Hepatocyte (in vitro differentiated cells): ENCODE measurements at regions not wholly inside any gene's neighbourhood (a gene's known extent, or its start where the extent isn't known, plus 50 kb on each side); places are given as distances from the start of the nearest gene placed in this dataset.

Experiments used
- DNase-seq: peaks from one replicate; pipeline ENCODE4 v3.0.0-alpha.2; 2016; ENCODE audit warnings: low spot score
- H2AFZ ChIP-seq: fragments of 200-600 bp; sonication (generic); 2 replicates; pipeline ENCODE4 v1.6.0; 2016; ENCODE audit warnings: antibody characterized with exemption, mild to moderate bottlenecking
- H3K27ac ChIP-seq: fragments of 200-600 bp; sonication (generic); 2 replicates; pipeline ENCODE4 v1.5.1; 2016; ENCODE audit warnings: mild to moderate bottlenecking
- H3K27me3 ChIP-seq: fragments of 200-600 bp; sonication (generic); 2 replicates; pipeline ENCODE4 v1.6.1; 2016
- H3K36me3 ChIP-seq: fragments of 200-600 bp; sonication (generic); replicated peaks from 2 replicates; pipeline ENCODE4 v1.5.1; 2016; ENCODE audit warnings: low read depth; ENCODE audit not compliant: insufficient read depth
- H3K4me1 ChIP-seq: fragments of 200-600 bp; sonication (generic); 2 replicates; pipeline ENCODE4 v1.5.1; 2016; ENCODE audit warnings: mild to moderate bottlenecking, moderate library complexity; ENCODE audit not compliant: insufficient read depth
- H3K4me2 ChIP-seq: fragments of 200-600 bp; sonication (generic); 2 replicates; pipeline ENCODE4 v1.6.0; 2016
- H3K4me3 ChIP-seq: fragments of 200-600 bp; sonication (generic); 2 replicates; pipeline ENCODE4 v1.5.1; 2016; ENCODE audit warnings: mild to moderate bottlenecking
- H3K79me2 ChIP-seq: fragments of 200-600 bp; sonication (generic); 2 replicates; pipeline ENCODE4 v1.6.0; 2017; ENCODE audit warnings: mild to moderate bottlenecking
- H3K9me2 ChIP-seq: fragments of 200-600 bp; sonication (generic); replicated peaks from 2 replicates; pipeline ENCODE4 v1.6.0; 2017; ENCODE audit warnings: mild to moderate bottlenecking; ENCODE audit not compliant: insufficient read depth
- H3K9me3 ChIP-seq: fragments of 200-600 bp; sonication (generic); 2 replicates; pipeline ENCODE4 v1.5.1; 2016; ENCODE audit warnings: low read depth, mild to moderate bottlenecking
- H4K20me1 ChIP-seq: fragments of 200-600 bp; sonication (generic); 2 replicates; pipeline ENCODE4 v1.6.0; 2016; ENCODE audit warnings: mild to moderate bottlenecking; ENCODE audit not compliant: insufficient read depth, poor library complexity, severe bottlenecking
- EZH2 ChIP-seq: fragments of 200-600 bp; sonication (generic); IDR thresholded peaks from 2 replicates; pipeline ENCODE4 v1.6.1; 2016; ENCODE audit warnings: antibody characterized with exemption, mild to moderate bottlenecking, borderline replicate concordance
- EZH2phosphoT487 ChIP-seq: fragments of 200-600 bp; sonication (generic); IDR thresholded peaks from one replicate; pipeline ENCODE4 v1.6.1; 2018; ENCODE audit warnings: antibody characterized with exemption, mild to moderate bottlenecking, low read depth, moderate library complexity; ENCODE audit not compliant: unreplicated experiment, severe bottlenecking
- WGBS: methylation state at CpG from one replicate; pipeline ENCODE4 v1.1.6; 2016; ENCODE audit warnings: low lambda C conversion rate; ENCODE audit errors: missing lambda C conversion rate; 5-methylcytosine and 5-hydroxymethylcytosine counted together
- TF ChIP-seq, protein P1 (sequence below): fragments of 200-600 bp; sonication (generic); IDR thresholded peaks from 2 replicates; pipeline ENCODE4 v1.5.1; 2016; ENCODE audit warnings: antibody characterized with exemption, mild to moderate bottlenecking; ENCODE audit not compliant: poor library complexity

DNA sequence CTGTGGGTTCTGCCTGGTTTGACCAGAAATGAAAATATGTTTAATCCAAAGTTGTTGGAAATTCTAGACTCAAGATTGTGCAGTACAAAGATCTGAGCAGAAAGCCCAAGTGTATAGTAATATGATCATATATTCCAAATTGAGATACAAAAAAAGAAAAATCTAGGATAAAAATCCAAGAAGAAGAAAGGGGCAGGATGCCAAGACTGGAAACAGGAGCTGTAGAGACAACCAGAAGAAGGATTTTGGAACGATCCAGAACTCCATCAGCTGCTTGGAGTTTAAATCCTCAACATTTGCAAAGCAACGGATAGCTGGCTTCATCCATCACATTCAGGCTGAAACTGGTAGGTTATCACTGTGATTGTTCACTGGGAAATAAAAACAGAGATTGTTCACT lies 333.6 kb upstream of the UBE2E3 start:
- H3K36me3 ChIP-seq, result no peaks in the 10 kb centered on the region
- DNase-seq, result no peak
- no peaks in the 10 kb centered on the region for H3K9me3 ChIP-seq
- 89% methylated on average over 2 of the region's 2 CpGs for WGBS
- H3K79me2 ChIP-seq, result no peaks in the 10 kb centered on the region
- no peaks in the 10 kb centered on the region for H3K27me3 ChIP-seq
- H3K27ac ChIP-seq, result no peak overlapping the region
- no peak overlapping the region for H3K4me3 ChIP-seq
- no peaks in the 10 kb centered on the region for H3K4me1 ChIP-seq
- no peak overlapping the region for H2AFZ ChIP-seq
- H4K20me1 ChIP-seq, result no peaks in the 10 kb centered on the region
- no peak overlapping the region for H3K4me2 ChIP-seq
- TF ChIP-seq EZH2phosphoT487, result no peak
- no peak for TF ChIP-seq EZH2
- TF ChIP-seq, protein P1, sequence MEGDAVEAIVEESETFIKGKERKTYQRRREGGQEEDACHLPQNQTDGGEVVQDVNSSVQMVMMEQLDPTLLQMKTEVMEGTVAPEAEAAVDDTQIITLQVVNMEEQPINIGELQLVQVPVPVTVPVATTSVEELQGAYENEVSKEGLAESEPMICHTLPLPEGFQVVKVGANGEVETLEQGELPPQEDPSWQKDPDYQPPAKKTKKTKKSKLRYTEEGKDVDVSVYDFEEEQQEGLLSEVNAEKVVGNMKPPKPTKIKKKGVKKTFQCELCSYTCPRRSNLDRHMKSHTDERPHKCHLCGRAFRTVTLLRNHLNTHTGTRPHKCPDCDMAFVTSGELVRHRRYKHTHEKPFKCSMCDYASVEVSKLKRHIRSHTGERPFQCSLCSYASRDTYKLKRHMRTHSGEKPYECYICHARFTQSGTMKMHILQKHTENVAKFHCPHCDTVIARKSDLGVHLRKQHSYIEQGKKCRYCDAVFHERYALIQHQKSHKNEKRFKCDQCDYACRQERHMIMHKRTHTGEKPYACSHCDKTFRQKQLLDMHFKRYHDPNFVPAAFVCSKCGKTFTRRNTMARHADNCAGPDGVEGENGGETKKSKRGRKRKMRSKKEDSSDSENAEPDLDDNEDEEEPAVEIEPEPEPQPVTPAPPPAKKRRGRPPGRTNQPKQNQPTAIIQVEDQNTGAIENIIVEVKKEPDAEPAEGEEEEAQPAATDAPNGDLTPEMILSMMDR, result no peak
- H3K9me2 ChIP-seq, result no peaks in the 10 kb centered on the region

DNA sequence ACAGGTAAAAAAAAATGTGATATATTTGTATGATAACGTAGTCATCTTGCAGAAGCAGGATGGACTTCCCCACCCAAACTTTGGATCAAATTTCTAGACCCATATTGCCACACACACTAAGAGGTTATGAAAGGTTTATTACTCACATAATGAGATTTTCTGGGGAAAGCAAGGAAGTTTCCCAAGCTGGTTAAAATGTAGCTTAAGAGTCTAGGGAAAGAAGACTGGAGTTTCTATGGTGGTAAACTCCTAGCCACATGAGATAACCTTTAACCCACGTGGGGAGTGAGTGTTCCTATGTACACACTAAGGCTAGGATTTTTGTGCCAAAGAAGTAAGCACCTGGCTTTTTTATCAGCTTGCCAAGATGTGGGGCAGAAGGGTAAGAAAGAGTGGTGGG lies 335.7 kb upstream of the UBE2E3 start:
- H3K79me2 ChIP-seq, result no peaks in the 10 kb centered on the region
- H3K9me2 ChIP-seq, result no peaks in the 10 kb centered on the region
- no peak overlapping the region for H3K4me2 ChIP-seq
- no peaks in the 10 kb centered on the region for H3K4me1 ChIP-seq
- DNase-seq, result no peak
- 33% methylated on average over 2 of the region's 2 CpGs for WGBS
- H3K27ac ChIP-seq, result no peak overlapping the region
- H2AFZ ChIP-seq, result no peak overlapping the region
- no peaks in the 10 kb centered on the region for H3K27me3 ChIP-seq
- no peak overlapping the region for H3K4me3 ChIP-seq
- no peak for TF ChIP-seq EZH2
- TF ChIP-seq, protein P1, result no peak
- TF ChIP-seq EZH2phosphoT487, result no peak
- H3K9me3 ChIP-seq, result no peaks in the 10 kb centered on the region
- no peaks in the 10 kb centered on the region for H4K20me1 ChIP-seq
- no peaks in the 10 kb centered on the region for H3K36me3 ChIP-seq

DNA sequence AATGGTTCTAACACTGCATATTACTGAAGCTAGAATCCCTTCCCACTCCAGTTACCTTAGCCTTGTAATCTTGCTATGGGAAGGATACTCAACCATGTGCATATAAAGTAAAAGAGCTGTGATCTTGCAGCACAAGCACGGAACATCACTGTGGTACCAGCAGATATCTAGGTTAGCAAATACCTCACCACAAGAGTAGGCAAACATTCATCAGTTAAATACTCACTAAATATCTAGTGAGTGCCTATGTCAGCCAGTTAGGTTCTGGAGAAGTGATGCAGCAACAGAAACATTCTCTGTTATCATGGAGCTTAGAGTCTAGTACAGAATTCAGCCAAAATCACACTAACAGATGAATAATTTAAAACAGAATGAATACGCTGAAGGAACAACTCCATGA lies 349.6 kb upstream of the UBE2E3 start:
- Histone ChIP-seq H3K4me2 (no peak overlapping the region), H3K4me3 (no peak overlapping the region), H3K79me2 (no peaks in the 10 kb centered on the region), H4K20me1 (no peaks in the 10 kb centered on the region), H3K27ac (no peak overlapping the region), H3K9me3 (no peaks in the 10 kb centered on the region), H3K4me1 (no peaks in the 10 kb centered on the region), H2AFZ (no peak overlapping the region), H3K9me2 (no peaks in the 10 kb centered on the region), H3K36me3 (no peaks in the 10 kb centered on the region), H3K27me3 (no peaks in the 10 kb centered on the region)
- DNase-seq, result no peak
- 84% methylated on average over 2 of the region's 2 CpGs for WGBS
- TF ChIP-seq EZH2phosphoT487, result no peak
- TF ChIP-seq EZH2, result no peak
- TF ChIP-seq, protein P1, result no peak

DNA sequence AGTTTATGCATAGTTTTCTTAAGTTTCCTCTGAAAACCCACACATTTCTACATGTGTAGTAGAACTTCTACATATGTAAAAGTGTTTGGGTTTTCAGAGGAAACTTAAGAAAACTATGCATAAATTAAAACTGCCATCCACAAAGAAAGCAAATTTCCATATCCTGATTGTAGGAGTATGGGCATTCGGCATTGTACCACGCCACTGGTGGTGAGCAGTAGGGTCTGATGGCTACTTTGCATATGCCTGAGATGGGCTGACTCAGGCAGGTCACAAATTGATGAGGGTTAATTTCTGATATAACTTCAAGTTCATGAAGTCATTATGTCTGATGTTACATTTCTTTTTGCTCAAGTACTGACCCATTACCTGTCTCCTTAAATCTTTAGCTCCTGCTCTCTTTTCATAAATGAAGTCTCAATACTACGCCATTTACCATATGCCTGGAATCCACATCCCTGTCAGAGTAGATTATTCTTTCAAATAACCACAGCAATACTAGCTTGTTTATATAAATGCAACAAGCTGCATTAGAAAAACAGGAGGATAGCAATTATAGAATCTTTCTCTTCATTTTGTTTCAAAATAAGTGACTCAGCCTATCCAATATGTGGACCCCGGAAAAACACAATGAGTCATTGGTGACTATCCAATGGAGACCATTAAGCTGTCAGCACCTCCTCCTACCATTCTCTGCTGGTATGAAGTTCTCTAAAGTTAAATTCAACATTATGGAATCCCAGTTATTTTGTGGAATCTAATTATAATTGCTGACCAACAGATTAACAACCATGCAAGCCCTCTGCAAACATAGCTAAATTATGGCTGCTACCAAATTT lies 355.2 kb upstream of the UBE2E3 start:
- H3K27me3 ChIP-seq, result no peaks in the 10 kb centered on the region
- DNase-seq, result no peak
- H3K79me2 ChIP-seq, result no peaks in the 10 kb centered on the region
- H3K4me1 ChIP-seq, result no peaks in the 10 kb centered on the region
- H3K36me3 ChIP-seq, result no peaks in the 10 kb centered on the region
- 83% methylated on average over 4 of the region's 4 CpGs for WGBS
- H2AFZ ChIP-seq, result no peak overlapping the region
- H3K27ac ChIP-seq, result no peak overlapping the region
- H3K9me2 ChIP-seq, result no peaks in the 10 kb centered on the region
- H3K4me2 ChIP-seq, result no peak overlapping the region
- TF ChIP-seq EZH2 (no peak), EZH2phosphoT487 (no peak)
- TF ChIP-seq, protein P1, result no peak
- no peak overlapping the region for H3K4me3 ChIP-seq
- H3K9me3 ChIP-seq, result no peaks in the 10 kb centered on the region
- H4K20me1 ChIP-seq, result no peaks in the 10 kb centered on the region
